ENCODE measurements at regions not wholly inside any gene's neighbourhood (a gene's known extent, or its start where the extent isn't known, plus 50 kb on each side); places are given as distances from the start of the nearest gene placed in this dataset.

DNA sequence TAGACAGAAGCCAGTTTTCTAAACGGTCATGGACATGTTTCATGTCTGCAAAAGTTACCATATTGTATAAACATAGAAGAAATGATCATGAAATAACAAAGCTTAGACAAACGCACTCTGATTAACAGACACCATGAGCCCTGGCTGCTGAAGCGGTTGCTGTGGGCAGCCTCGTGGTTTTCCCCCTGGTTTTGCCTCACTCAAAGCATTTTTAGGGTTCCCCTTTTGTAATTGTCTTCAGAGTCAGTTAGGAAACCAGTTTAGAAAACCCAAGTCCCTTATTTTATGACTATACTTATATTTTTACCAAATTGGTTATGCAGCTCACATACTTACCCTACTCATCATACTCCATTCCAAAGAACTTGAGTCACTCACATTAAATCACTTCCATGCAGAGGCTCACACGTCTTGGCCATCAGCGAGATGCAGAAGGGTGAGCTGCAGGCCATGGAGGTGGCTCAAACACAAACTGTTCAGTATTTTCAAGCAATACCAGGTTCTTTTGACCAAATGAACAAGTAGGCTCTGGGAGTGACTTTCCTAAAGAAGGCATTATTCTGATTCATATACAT, 105.6 kb upstream of the SALL3 start:
- intact Hi-C loops (cut with DNase I; ENCODE audit: low total_unique reads) = no loop called here
- no peak for DNase-seq
- Histone ChIP-seq H3K27me3 (no peaks in the 10 kb centered on the region), H3K9me3 (no peaks in the 10 kb centered on the region), H3K4me3 (no peak overlapping the region), H3K36me3 (ENCODE audit: low read depth, missing control alignments) (no peaks in the 10 kb centered on the region), H3K4me1 (no peaks in the 10 kb centered on the region), H3K27ac (no peak overlapping the region)
- 77 to 85% methylated on average over 6 of the region's 6 CpGs for WGBS, 2 donors
- TF ChIP-seq POLR2A (IDR thresholded peaks at IDR 0.05) (no peak), CTCF (IDR thresholded peaks at IDR 0.05) (no peak)

DNA sequence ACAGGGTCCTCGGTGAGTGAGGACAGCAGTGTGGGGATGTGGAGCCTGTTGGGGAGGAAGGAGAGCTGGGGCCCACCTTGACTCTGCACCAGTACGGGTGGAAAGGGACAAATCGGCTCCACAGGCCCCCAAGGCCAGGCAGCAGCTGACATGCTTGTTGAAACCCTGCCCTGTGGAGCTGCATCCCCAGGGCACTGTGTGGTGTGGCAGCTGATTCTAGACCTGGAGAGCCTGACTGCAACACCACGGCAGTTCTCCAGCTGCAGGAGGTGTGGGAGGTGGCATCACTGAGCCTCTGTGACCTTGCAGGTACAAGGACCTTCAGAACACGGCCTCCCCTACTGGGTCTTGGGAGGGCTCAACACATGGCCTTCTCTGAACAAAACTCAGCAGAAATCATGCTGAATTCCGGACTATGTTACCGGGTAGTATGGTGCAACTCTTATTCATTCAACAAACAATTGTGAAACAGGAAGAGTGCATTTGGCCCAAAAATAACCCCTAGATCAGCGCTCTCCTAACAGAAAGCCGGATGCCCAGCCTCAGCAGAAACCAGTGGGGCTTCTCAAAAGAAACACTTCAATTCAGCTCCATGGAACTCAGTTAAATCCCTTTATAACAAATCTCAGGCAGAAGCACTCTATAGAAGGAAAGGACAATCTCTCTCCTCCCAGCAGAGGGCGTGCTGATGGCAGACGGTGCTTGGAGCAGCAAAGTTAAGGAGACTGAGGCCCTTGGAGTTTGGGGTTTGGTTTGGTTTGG, 104.4 kb upstream of the SALL3 start:
- Histone ChIP-seq H3K36me3 (ENCODE audit: low read depth, missing control alignments) (no peaks in the 10 kb centered on the region), H3K4me1 (no peaks in the 10 kb centered on the region), H3K4me3 (no peak overlapping the region), H3K9me3 (no peaks in the 10 kb centered on the region), H3K27ac (no peak overlapping the region), H3K27me3 (no peaks in the 10 kb centered on the region)
- intact Hi-C loops (cut with DNase I; ENCODE audit: low total_unique reads) = no loop called here
- TF ChIP-seq POLR2A (IDR thresholded peaks at IDR 0.05) (no peak), CTCF (IDR thresholded peaks at IDR 0.05) (peak in 1 of 3 experiments; percentile 18)
- 61 to 67% methylated on average over 10 to 11 of the region's 11 CpGs for WGBS, 2 donors
- peak; percentile 52 for DNase-seq

DNA sequence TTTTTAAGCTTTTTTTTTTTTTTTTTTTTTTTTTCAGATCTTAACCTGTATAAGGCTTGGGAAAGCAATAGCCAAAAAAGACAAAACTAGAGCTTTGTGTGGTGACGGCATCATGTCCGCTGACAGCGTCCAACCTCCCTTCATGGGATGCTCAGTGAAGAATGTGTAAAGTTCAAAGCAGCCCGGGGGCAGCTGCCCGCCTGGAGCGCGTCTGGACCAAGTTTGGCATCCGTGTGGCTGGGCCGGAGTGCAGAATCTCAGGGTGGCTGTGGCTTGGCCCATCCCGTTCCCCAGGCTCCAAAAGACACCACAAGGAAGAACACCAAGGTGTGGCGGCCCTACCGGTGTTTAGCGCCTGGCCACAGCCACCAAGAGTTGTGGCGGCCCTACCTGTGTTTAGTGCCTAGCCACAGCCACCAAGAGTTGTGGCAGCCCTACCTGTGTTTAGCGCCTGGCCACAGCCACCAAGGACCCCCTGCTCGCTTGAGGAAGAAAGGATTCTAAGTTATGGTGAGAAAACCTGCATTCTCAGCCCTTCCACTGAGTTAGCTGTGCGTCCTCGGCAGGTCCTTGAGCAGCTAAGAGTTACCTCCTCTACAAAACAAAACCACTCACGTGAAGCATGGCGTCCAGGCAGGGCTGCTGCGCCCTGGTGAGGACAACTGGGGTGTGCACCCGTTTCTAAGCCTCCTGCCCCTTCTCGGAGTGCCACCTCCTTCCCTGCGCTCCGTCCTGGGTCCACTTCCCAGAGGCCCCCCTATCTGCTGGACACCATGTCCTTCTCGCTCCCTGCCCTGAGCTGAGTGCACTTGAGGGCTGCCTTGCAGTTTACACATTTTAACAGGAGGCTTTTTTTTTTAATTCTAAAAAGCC, 103.6 kb upstream of the SALL3 start:
- H3K27me3 ChIP-seq = no peaks in the 10 kb centered on the region
- 90 to 92% methylated on average over 18 to 26 of the region's 26 CpGs for WGBS, 2 donors
- H3K36me3 ChIP-seq (ENCODE audit: low read depth, missing control alignments) = no peaks in the 10 kb centered on the region
- TF ChIP-seq CTCF (IDR thresholded peaks at IDR 0.05) (no peak), POLR2A (IDR thresholded peaks at IDR 0.05) (no peak)
- H3K4me1 ChIP-seq = no peaks in the 10 kb centered on the region
- no peak overlapping the region for H3K4me3 ChIP-seq
- no peak for DNase-seq
- no peak overlapping the region for H3K27ac ChIP-seq
- no peaks in the 10 kb centered on the region for H3K9me3 ChIP-seq
- intact Hi-C loops (cut with DNase I; ENCODE audit: low total_unique reads) = no loop called here

GRCh38 chr18:78876868-78877267, 102.8 kb upstream of the SALL3 start:
- no peak for DNase-seq
- no peaks in the 10 kb centered on the region for H3K36me3 ChIP-seq (ENCODE audit: low read depth, missing control alignments)
- TF ChIP-seq CTCF (IDR thresholded peaks at IDR 0.05) = no peak
- no peak for TF ChIP-seq POLR2A (IDR thresholded peaks at IDR 0.05)
- no peaks in the 10 kb centered on the region for H3K4me1 ChIP-seq
- H3K4me3 ChIP-seq = no peak overlapping the region
- no peaks in the 10 kb centered on the region for H3K27me3 ChIP-seq
- WGBS, 2 donors = 66 to 71% methylated on average over 8 of the region's 8 CpGs
- H3K9me3 ChIP-seq = no peaks in the 10 kb centered on the region
- H3K27ac ChIP-seq = no peak overlapping the region
- intact Hi-C loops (cut with DNase I; ENCODE audit: low total_unique reads) = no loop called here
